ENCODE measurements at regions not wholly inside any gene's neighbourhood (a gene's known extent, or its start where the extent isn't known, plus 50 kb on each side); places are given as distances from the start of the nearest gene placed in this dataset.

- no peaks in the 10 kb centered on the region for H3K27me3 ChIP-seq
- H2AFZ ChIP-seq = no peak overlapping the region
- peak; percentile 85 for DNase-seq (ENCODE audit: low spot score)
- no peaks in the 10 kb centered on the region for H4K20me1 ChIP-seq (ENCODE audit: insufficient read depth, poor library complexity, severe bottlenecking)
- WGBS (ENCODE audit: low lambda C conversion rate, missing lambda C conversion rate) = 45% methylated on average over 6 of the region's 6 CpGs
- no peaks in the 10 kb centered on the region for H3K9me3 ChIP-seq (ENCODE audit: low read depth)
- no peaks in the 10 kb centered on the region for H3K36me3 ChIP-seq (replicated peaks; ENCODE audit: insufficient read depth, low read depth)
- TF ChIP-seq, protein P1, sequence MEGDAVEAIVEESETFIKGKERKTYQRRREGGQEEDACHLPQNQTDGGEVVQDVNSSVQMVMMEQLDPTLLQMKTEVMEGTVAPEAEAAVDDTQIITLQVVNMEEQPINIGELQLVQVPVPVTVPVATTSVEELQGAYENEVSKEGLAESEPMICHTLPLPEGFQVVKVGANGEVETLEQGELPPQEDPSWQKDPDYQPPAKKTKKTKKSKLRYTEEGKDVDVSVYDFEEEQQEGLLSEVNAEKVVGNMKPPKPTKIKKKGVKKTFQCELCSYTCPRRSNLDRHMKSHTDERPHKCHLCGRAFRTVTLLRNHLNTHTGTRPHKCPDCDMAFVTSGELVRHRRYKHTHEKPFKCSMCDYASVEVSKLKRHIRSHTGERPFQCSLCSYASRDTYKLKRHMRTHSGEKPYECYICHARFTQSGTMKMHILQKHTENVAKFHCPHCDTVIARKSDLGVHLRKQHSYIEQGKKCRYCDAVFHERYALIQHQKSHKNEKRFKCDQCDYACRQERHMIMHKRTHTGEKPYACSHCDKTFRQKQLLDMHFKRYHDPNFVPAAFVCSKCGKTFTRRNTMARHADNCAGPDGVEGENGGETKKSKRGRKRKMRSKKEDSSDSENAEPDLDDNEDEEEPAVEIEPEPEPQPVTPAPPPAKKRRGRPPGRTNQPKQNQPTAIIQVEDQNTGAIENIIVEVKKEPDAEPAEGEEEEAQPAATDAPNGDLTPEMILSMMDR (IDR thresholded peaks at IDR 0.05; ENCODE audit: poor library complexity) = no peak
- TF ChIP-seq EZH2 (IDR thresholded peaks at IDR 0.05; ENCODE audit: borderline replicate concordance) (no peak), EZH2phosphoT487 (IDR thresholded peaks at IDR 0.05; ENCODE audit: low read depth, severe bottlenecking, unreplicated experiment) (no peak)
- peaks cover 12% of the 10 kb centered on the region for H3K4me1 ChIP-seq (ENCODE audit: insufficient read depth)
- no peak overlapping the region for H3K4me3 ChIP-seq
- H3K79me2 ChIP-seq = no peaks in the 10 kb centered on the region
- H3K4me2 ChIP-seq = peak overlapping the region; percentile 47
- no peaks in the 10 kb centered on the region for H3K9me2 ChIP-seq (replicated peaks; ENCODE audit: insufficient read depth)
- peak overlapping the region; percentile 90 for H3K27ac ChIP-seq
These were observed 75.4 kb upstream of the SELENOP start for GRCh38 chr5:42887097-42887496.

DNA sequence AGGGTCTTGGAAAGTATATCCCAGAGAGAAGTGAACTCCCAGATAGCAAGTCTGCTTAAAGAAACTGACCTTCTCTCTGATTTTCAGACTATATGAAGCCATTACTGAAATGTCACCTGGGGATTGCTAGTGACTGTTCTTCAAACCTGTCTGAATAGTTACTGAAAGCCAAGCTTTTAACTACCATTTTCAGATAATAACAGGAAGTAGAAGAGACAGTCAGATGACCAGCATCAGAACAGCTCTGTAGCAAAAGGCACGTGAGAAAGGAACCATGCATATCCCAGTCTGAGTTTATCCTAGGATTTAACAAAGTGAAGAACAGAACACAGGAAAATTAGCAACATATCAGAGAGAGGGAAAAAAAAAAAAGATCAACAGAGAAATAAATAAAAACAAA lies 74.9 kb upstream of the SELENOP start:
- Histone ChIP-seq H3K9me3 (ENCODE audit: low read depth) (no peaks in the 10 kb centered on the region), H3K27me3 (no peaks in the 10 kb centered on the region), H3K9me2 (replicated peaks; ENCODE audit: insufficient read depth) (no peaks in the 10 kb centered on the region), H3K27ac (peak overlapping the region; percentile 90), H3K79me2 (no peaks in the 10 kb centered on the region), H4K20me1 (ENCODE audit: insufficient read depth, poor library complexity, severe bottlenecking) (no peaks in the 10 kb centered on the region), H3K4me2 (peak overlapping the region; percentile 23), H3K4me1 (ENCODE audit: insufficient read depth) (peaks cover 12% of the 10 kb centered on the region), H2AFZ (no peak overlapping the region), H3K36me3 (replicated peaks; ENCODE audit: insufficient read depth, low read depth) (no peaks in the 10 kb centered on the region), H3K4me3 (no peak overlapping the region)
- 31% methylated on average over 1 of the region's 1 CpG for WGBS (ENCODE audit: low lambda C conversion rate, missing lambda C conversion rate)
- TF ChIP-seq EZH2phosphoT487 (IDR thresholded peaks at IDR 0.05; ENCODE audit: low read depth, severe bottlenecking, unreplicated experiment) (no peak), EZH2 (IDR thresholded peaks at IDR 0.05; ENCODE audit: borderline replicate concordance) (no peak)
- TF ChIP-seq, protein P1 (IDR thresholded peaks at IDR 0.05; ENCODE audit: poor library complexity) = no peak
- no peak for DNase-seq (ENCODE audit: low spot score)

DNA sequence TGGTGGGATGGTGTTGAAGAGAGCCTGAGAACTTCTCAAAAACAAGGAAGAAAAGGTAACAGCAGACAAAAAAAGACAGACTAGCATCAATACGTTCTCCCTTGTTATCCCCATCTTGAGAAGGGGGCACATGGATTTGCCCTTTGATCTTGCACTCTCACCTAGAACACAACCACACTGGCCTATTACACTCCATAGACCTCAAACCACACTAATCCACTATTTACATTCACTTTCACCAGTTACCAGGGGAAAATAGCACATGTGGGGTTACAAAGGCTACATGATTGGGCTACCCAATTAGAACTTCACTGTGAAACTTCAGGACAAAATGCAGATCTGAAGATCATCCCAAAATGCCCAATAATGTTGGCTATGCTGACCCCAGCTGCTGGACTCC lies 72.6 kb upstream of the SELENOP start:
- H3K79me2 ChIP-seq = no peaks in the 10 kb centered on the region
- H4K20me1 ChIP-seq (ENCODE audit: insufficient read depth, poor library complexity, severe bottlenecking) = no peaks in the 10 kb centered on the region
- no peak overlapping the region for H3K4me2 ChIP-seq
- H3K4me1 ChIP-seq (ENCODE audit: insufficient read depth) = peaks cover 24% of the 10 kb centered on the region
- no peaks in the 10 kb centered on the region for H3K27me3 ChIP-seq
- H3K36me3 ChIP-seq (replicated peaks; ENCODE audit: insufficient read depth, low read depth) = no peaks in the 10 kb centered on the region
- no peak overlapping the region for H3K27ac ChIP-seq
- WGBS (ENCODE audit: low lambda C conversion rate, missing lambda C conversion rate) = 87% methylated on average over 1 of the region's 1 CpG
- TF ChIP-seq, protein P1 (IDR thresholded peaks at IDR 0.05; ENCODE audit: poor library complexity) = no peak
- TF ChIP-seq EZH2 (IDR thresholded peaks at IDR 0.05; ENCODE audit: borderline replicate concordance) = no peak
- no peak for TF ChIP-seq EZH2phosphoT487 (IDR thresholded peaks at IDR 0.05; ENCODE audit: low read depth, severe bottlenecking, unreplicated experiment)
- no peak for DNase-seq (ENCODE audit: low spot score)
- H3K4me3 ChIP-seq = no peak overlapping the region
- H2AFZ ChIP-seq = no peak overlapping the region
- no peaks in the 10 kb centered on the region for H3K9me2 ChIP-seq (replicated peaks; ENCODE audit: insufficient read depth)
- no peaks in the 10 kb centered on the region for H3K9me3 ChIP-seq (ENCODE audit: low read depth)

Data from hepatocyte (in vitro differentiated cells).